ENCODE measurements at regions not wholly inside any gene's neighbourhood (a gene's known extent, or its start where the extent isn't known, plus 50 kb on each side); places are given as distances from the start of the nearest gene placed in this dataset.

GRCh38 chr16:48932216-48932855, 322.4 kb upstream of the N4BP1 start:
- Mint-ChIP-seq H3K9me3 (ENCODE audit: unreplicated experiment) (peaks cover 2% of the 10 kb centered on the region), H3K27ac (ENCODE audit: unreplicated experiment) (no peak overlapping the region), H3K4me1 (ENCODE audit: low read depth, unreplicated experiment) (no peaks in the 10 kb centered on the region), H3K36me3 (ENCODE audit: unreplicated experiment) (peaks cover 4% of the 10 kb centered on the region), H3K27me3 (ENCODE audit: unreplicated experiment) (no peaks in the 10 kb centered on the region), H3K4me3 (ENCODE audit: unreplicated experiment) (no peak overlapping the region)
- no peak for TF ChIP-seq CTCF (IDR thresholded peaks at IDR 0.05; ENCODE audit: partially characterized antibody, unreplicated experiment)
- DNase-seq, result no peak

GRCh38 chr16:48930951-48931553, 321.1 kb upstream of the N4BP1 start:
- no peak for DNase-seq
- Mint-ChIP-seq H3K9me3 (ENCODE audit: unreplicated experiment) (peaks cover 2% of the 10 kb centered on the region), H3K4me3 (ENCODE audit: unreplicated experiment) (no peak overlapping the region), H3K36me3 (ENCODE audit: unreplicated experiment) (peaks cover 4% of the 10 kb centered on the region), H3K27me3 (ENCODE audit: unreplicated experiment) (peaks cover 3% of the 10 kb centered on the region), H3K27ac (ENCODE audit: unreplicated experiment) (no peak overlapping the region), H3K4me1 (ENCODE audit: low read depth, unreplicated experiment) (no peaks in the 10 kb centered on the region)
- TF ChIP-seq CTCF (IDR thresholded peaks at IDR 0.05; ENCODE audit: partially characterized antibody, unreplicated experiment), result no peak

- no peak overlapping the region for H3K4me3 Mint-ChIP-seq (ENCODE audit: unreplicated experiment)
- DNase-seq, result no peak
- H3K4me1 Mint-ChIP-seq (ENCODE audit: low read depth, unreplicated experiment), result peaks cover 10% of the 10 kb centered on the region
- TF ChIP-seq CTCF (IDR thresholded peaks at IDR 0.05; ENCODE audit: partially characterized antibody, unreplicated experiment), result no peak
- H3K9me3 Mint-ChIP-seq (ENCODE audit: unreplicated experiment), result peaks cover 9% of the 10 kb centered on the region
- no peak overlapping the region for H3K27ac Mint-ChIP-seq (ENCODE audit: unreplicated experiment)
- no peaks in the 10 kb centered on the region for H3K36me3 Mint-ChIP-seq (ENCODE audit: unreplicated experiment)
- peaks cover 1% of the 10 kb centered on the region for H3K27me3 Mint-ChIP-seq (ENCODE audit: unreplicated experiment)
Observed at GRCh38 chr16:48919791-48920190, 309.8 kb upstream of the N4BP1 start.

- Mint-ChIP-seq H3K27ac (ENCODE audit: unreplicated experiment) (no peak overlapping the region), H3K9me3 (ENCODE audit: unreplicated experiment) (peaks cover 9% of the 10 kb centered on the region), H3K4me3 (ENCODE audit: unreplicated experiment) (no peak overlapping the region), H3K36me3 (ENCODE audit: unreplicated experiment) (no peaks in the 10 kb centered on the region), H3K4me1 (ENCODE audit: low read depth, unreplicated experiment) (peaks cover 12% of the 10 kb centered on the region), H3K27me3 (ENCODE audit: unreplicated experiment) (peaks cover 1% of the 10 kb centered on the region)
- no peak for TF ChIP-seq CTCF (IDR thresholded peaks at IDR 0.05; ENCODE audit: partially characterized antibody, unreplicated experiment)
- no peak for DNase-seq
Observed at GRCh38 chr16:48918520-48919258, 308.7 kb upstream of the N4BP1 start.

GRCh38 chr16:48916566-48916965, 306.6 kb upstream of the N4BP1 start:
- Mint-ChIP-seq H3K27me3 (ENCODE audit: unreplicated experiment) (peaks cover 1% of the 10 kb centered on the region), H3K4me3 (ENCODE audit: unreplicated experiment) (no peak overlapping the region), H3K36me3 (ENCODE audit: unreplicated experiment) (no peaks in the 10 kb centered on the region), H3K27ac (ENCODE audit: unreplicated experiment) (no peak overlapping the region), H3K9me3 (ENCODE audit: unreplicated experiment) (peaks cover 7% of the 10 kb centered on the region), H3K4me1 (ENCODE audit: low read depth, unreplicated experiment) (peaks cover 11% of the 10 kb centered on the region)
- TF ChIP-seq CTCF (IDR thresholded peaks at IDR 0.05; ENCODE audit: partially characterized antibody, unreplicated experiment), result no peak
- no peak for DNase-seq

Data from glutamatergic neuron (in vitro differentiated cells).